ENCODE measurements at regions not wholly inside any gene's neighbourhood (a gene's known extent, or its start where the extent isn't known, plus 50 kb on each side); places are given as distances from the start of the nearest gene placed in this dataset.

- H3K56ac ChIP-seq (ENCODE audit: insufficient read length, low read depth, low read length) = no peak overlapping the region
- H2BK120ac ChIP-seq (ENCODE audit: low read depth, low read length, poor library complexity, severe bottlenecking) = no peak overlapping the region
- no peaks in the 10 kb centered on the region for H4K20me1 ChIP-seq (ENCODE audit: control insufficient read depth, insufficient read depth, insufficient read length)
- no peak overlapping the region for H3K27ac ChIP-seq (ENCODE audit: insufficient read length, low read depth, low read length)
- H4K91ac ChIP-seq (ENCODE audit: insufficient read length, low read depth, low read length) = no peak overlapping the region
- no peak overlapping the region for H2AK5ac ChIP-seq (ENCODE audit: insufficient read length, low read length)
- H3K27me3 ChIP-seq (ENCODE audit: insufficient read depth, low read length) = no peaks in the 10 kb centered on the region
- H3K9me3 Mint-ChIP-seq = peaks cover 0 to 3% of the 10 kb centered on the region in 2 experiments; a peak in 1 of 5 replicates
- peak; percentile 7 for DNase-seq
- no peaks in the 10 kb centered on the region for H3K36me3 Mint-ChIP-seq (ENCODE audit: insufficient read depth in 1 of 3, low read depth in 3 of 3)
- no peaks in the 10 kb centered on the region; the same call in 1 of the 2 replicates for H3K27me3 Mint-ChIP-seq (ENCODE audit: low read depth)
- no peak overlapping the region for H3K14ac ChIP-seq (ENCODE audit: insufficient read depth, low read length)
- no peak overlapping the region for H2BK20ac ChIP-seq (ENCODE audit: low read depth, low read length, poor library complexity, severe bottlenecking)
- no peak overlapping the region for H3K27ac Mint-ChIP-seq
- no peak overlapping the region for H4K8ac ChIP-seq (replicated peaks; ENCODE audit: insufficient read length, low read depth, low read length)
- no CpG with 5 or more reads among the region's 4 CpGs for WGBS (ENCODE audit: extremely low coverage, insufficient read length, low lambda C conversion rate)
- no peaks in the 10 kb centered on the region for H3K79me2 ChIP-seq (ENCODE audit: insufficient read depth, low read length)
- H3K4ac ChIP-seq (ENCODE audit: low read depth, low read length) = no peak overlapping the region
- no peak overlapping the region for H3K18ac ChIP-seq (ENCODE audit: insufficient read length, low read depth, low read length)
- H2BK12ac ChIP-seq (ENCODE audit: insufficient read length, low read depth, low read length) = no peak overlapping the region
- no peaks in the 10 kb centered on the region for H3K79me1 ChIP-seq (ENCODE audit: insufficient read depth, low read depth, low read length, poor library complexity, severe bottlenecking)
- no peak overlapping the region for H3K9ac ChIP-seq (ENCODE audit: extremely low read depth, insufficient read length, low read length)
- no peak overlapping the region for H3K4me2 ChIP-seq (ENCODE audit: insufficient read depth, insufficient read length, low read length)
- TF ChIP-seq, protein P1, sequence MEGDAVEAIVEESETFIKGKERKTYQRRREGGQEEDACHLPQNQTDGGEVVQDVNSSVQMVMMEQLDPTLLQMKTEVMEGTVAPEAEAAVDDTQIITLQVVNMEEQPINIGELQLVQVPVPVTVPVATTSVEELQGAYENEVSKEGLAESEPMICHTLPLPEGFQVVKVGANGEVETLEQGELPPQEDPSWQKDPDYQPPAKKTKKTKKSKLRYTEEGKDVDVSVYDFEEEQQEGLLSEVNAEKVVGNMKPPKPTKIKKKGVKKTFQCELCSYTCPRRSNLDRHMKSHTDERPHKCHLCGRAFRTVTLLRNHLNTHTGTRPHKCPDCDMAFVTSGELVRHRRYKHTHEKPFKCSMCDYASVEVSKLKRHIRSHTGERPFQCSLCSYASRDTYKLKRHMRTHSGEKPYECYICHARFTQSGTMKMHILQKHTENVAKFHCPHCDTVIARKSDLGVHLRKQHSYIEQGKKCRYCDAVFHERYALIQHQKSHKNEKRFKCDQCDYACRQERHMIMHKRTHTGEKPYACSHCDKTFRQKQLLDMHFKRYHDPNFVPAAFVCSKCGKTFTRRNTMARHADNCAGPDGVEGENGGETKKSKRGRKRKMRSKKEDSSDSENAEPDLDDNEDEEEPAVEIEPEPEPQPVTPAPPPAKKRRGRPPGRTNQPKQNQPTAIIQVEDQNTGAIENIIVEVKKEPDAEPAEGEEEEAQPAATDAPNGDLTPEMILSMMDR (conservative IDR thresholded peaks at IDR 0.05) = no peak
- H3T11ph ChIP-seq (ENCODE audit: low read length) = no peak overlapping the region
- no peak overlapping the region for H4K5ac ChIP-seq (ENCODE audit: insufficient read length, low read depth, low read length)
- H2BK15ac ChIP-seq (ENCODE audit: low read depth, low read length) = no peak overlapping the region
- H3K23me2 ChIP-seq (ENCODE audit: insufficient read length, low read depth, low read length, poor library complexity, severe bottlenecking) = no peaks in the 10 kb centered on the region
- H3K4me1 Mint-ChIP-seq = 0 out of 4 replicates have a peak, but pooled peaks cover 0 to 7% of the 10 kb centered on the region in 2 experiments
- H2AFZ ChIP-seq (ENCODE audit: low read length) = no peak overlapping the region
- H3K23ac ChIP-seq (ENCODE audit: insufficient read length, low read depth, low read length) = no peak overlapping the region
- no peak overlapping the region for H3K4me3 Mint-ChIP-seq
- peaks cover 3% of the 10 kb centered on the region; the same call in 1 of the 2 replicates for H3K4me1 ChIP-seq (ENCODE audit: insufficient read depth, low read length)
- H2BK5ac ChIP-seq (ENCODE audit: insufficient read length, low read length) = no peak overlapping the region
- H3K9me3 ChIP-seq (ENCODE audit: control insufficient read depth, low read depth, low read length) = no peaks in the 10 kb centered on the region
Measured at GRCh38 chr1:234942012-234942332, 186.7 kb downstream of the TOMM20 start.

Measured in H9 (cell line).